ENCODE measurements at regions not wholly inside any gene's neighbourhood (a gene's known extent, or its start where the extent isn't known, plus 50 kb on each side); places are given as distances from the start of the nearest gene placed in this dataset.

- no CpG with 5 or more reads among the region's 3 CpGs for WGBS (ENCODE audit: extremely low coverage, insufficient read length, low lambda C conversion rate)
- Mint-ChIP-seq H3K27me3 (ENCODE audit: low read depth) (no peaks in the 10 kb centered on the region), H3K4me1 (peaks cover 7% of the 10 kb centered on the region in 2 experiments), H3K4me3 (no peak overlapping the region), H3K9me3 (no peaks in the 10 kb centered on the region), H3K36me3 (ENCODE audit: insufficient read depth in 1 of 3, low read depth in 3 of 3) (no peaks in the 10 kb centered on the region), H3K27ac (peak overlapping the region in 1 of 3 experiments; percentile 39; a peak in 1 of 7 replicates)
- H3K18ac ChIP-seq (ENCODE audit: insufficient read length, low read depth, low read length), result no peak overlapping the region
- no peak overlapping the region for H3K14ac ChIP-seq (ENCODE audit: insufficient read depth, low read length)
- no peak overlapping the region for H3K9ac ChIP-seq (ENCODE audit: extremely low read depth, insufficient read length, low read length)
- no peak overlapping the region for H3K27ac ChIP-seq (ENCODE audit: insufficient read length, low read depth, low read length)
- no peak overlapping the region for H4K91ac ChIP-seq (ENCODE audit: insufficient read length, low read depth, low read length)
- no peaks in the 10 kb centered on the region for H3K4me1 ChIP-seq (ENCODE audit: insufficient read depth, low read length)
- no peak overlapping the region for H3K23ac ChIP-seq (ENCODE audit: insufficient read length, low read depth, low read length)
- H2BK12ac ChIP-seq (ENCODE audit: insufficient read length, low read depth, low read length), result no peak overlapping the region
- no peak overlapping the region for H3K4me2 ChIP-seq (ENCODE audit: insufficient read depth, insufficient read length, low read length)
- H4K20me1 ChIP-seq (ENCODE audit: control insufficient read depth, insufficient read depth, insufficient read length), result no peaks in the 10 kb centered on the region
- no peak overlapping the region for H2AFZ ChIP-seq (ENCODE audit: low read length)
- H2BK5ac ChIP-seq (ENCODE audit: insufficient read length, low read length), result no peak overlapping the region
- H3K56ac ChIP-seq (ENCODE audit: insufficient read length, low read depth, low read length), result no peak overlapping the region
- no peak overlapping the region for H4K8ac ChIP-seq (replicated peaks; ENCODE audit: insufficient read length, low read depth, low read length)
- TF ChIP-seq CTCF (conservative IDR thresholded peaks at IDR 0.05), result no peak
- H2AK5ac ChIP-seq (ENCODE audit: insufficient read length, low read length), result no peak overlapping the region
- H3T11ph ChIP-seq (ENCODE audit: low read length), result no peak overlapping the region
- H3K79me2 ChIP-seq (ENCODE audit: insufficient read depth, low read length), result no peaks in the 10 kb centered on the region
- H4K5ac ChIP-seq (ENCODE audit: insufficient read length, low read depth, low read length), result no peak overlapping the region
- H2BK120ac ChIP-seq (ENCODE audit: low read depth, low read length, poor library complexity, severe bottlenecking), result no peak overlapping the region
- H3K23me2 ChIP-seq (ENCODE audit: insufficient read length, low read depth, low read length, poor library complexity, severe bottlenecking), result no peaks in the 10 kb centered on the region
- no peak overlapping the region for H2BK20ac ChIP-seq (ENCODE audit: low read depth, low read length, poor library complexity, severe bottlenecking)
- no peaks in the 10 kb centered on the region for H3K79me1 ChIP-seq (ENCODE audit: insufficient read depth, low read depth, low read length, poor library complexity, severe bottlenecking)
- no peak overlapping the region for H2BK15ac ChIP-seq (ENCODE audit: low read depth, low read length)
- H3K9me3 ChIP-seq (ENCODE audit: control insufficient read depth, low read depth, low read length), result no peaks in the 10 kb centered on the region
- no peak for DNase-seq
- H3K4ac ChIP-seq (ENCODE audit: low read depth, low read length), result no peak overlapping the region
- no peaks in the 10 kb centered on the region for H3K27me3 ChIP-seq (ENCODE audit: insufficient read depth, low read length)
Observed at GRCh38 chr5:100444961-100445360, 90.2 kb upstream of the FAM174A start.
